ENCODE measurements at regions not wholly inside any gene's neighbourhood (a gene's known extent, or its start where the extent isn't known, plus 50 kb on each side); places are given as distances from the start of the nearest gene placed in this dataset.
"Not testable (repeated sequence)": the region's sequence is repeated elsewhere in the genome, so short reads cannot be mapped to it uniquely, and the experiment has no call there.

GRCh38 chr2:49804111-49804510 lies 649.8 kb upstream of the FSHR start:
- DNase-seq (ENCODE audit: low read depth in 2 of 2) = no peak

- no peak for DNase-seq (ENCODE audit: low read depth in 2 of 2)
These were observed 647.7 kb upstream of the FSHR start for GRCh38 chr2:49801898-49802450.

- DNase-seq (ENCODE audit: low read depth in 2 of 2) = no peak
These were observed 644.3 kb upstream of the FSHR start for GRCh38 chr2:49798570-49798969.

- no peak for DNase-seq (ENCODE audit: low read depth in 2 of 2)
These were observed 642.0 kb upstream of the FSHR start for GRCh38 chr2:49796266-49796665.

GRCh38 chr2:49794396-49794795 lies 640.1 kb upstream of the FSHR start:
- DNase-seq (ENCODE audit: low read depth in 2 of 2) = no peak

GRCh38 chr2:49788300-49788699 lies 634.0 kb upstream of the FSHR start:
- no peak for DNase-seq (ENCODE audit: low read depth in 2 of 2)

- DNase-seq (ENCODE audit: low read depth in 2 of 2) = no peak
These were observed 626.6 kb upstream of the FSHR start for GRCh38 chr2:49780949-49781348.

- DNase-seq (ENCODE audit: low read depth in 2 of 2) = no peak
These were observed 618.1 kb upstream of the FSHR start for GRCh38 chr2:49772299-49772970.

GRCh38 chr2:49770919-49771318 lies 616.6 kb upstream of the FSHR start:
- no peak for DNase-seq (ENCODE audit: low read depth in 2 of 2)

- no peak for DNase-seq (ENCODE audit: low read depth in 2 of 2)
These were observed 613.0 kb upstream of the FSHR start for GRCh38 chr2:49767316-49767715.

- no peak for DNase-seq (ENCODE audit: low read depth in 2 of 2)
These were observed 601.5 kb upstream of the FSHR start for GRCh38 chr2:49755777-49756176.

- DNase-seq (ENCODE audit: low read depth in 2 of 2) = no peak
These were observed 600.1 kb upstream of the FSHR start for GRCh38 chr2:49754381-49754780.

GRCh38 chr2:49753344-49753985 lies 599.1 kb upstream of the FSHR start:
- no peak for DNase-seq (ENCODE audit: low read depth in 2 of 2)

GRCh38 chr2:49737606-49738005 lies 583.3 kb upstream of the FSHR start:
- DNase-seq (ENCODE audit: low read depth in 2 of 2) = no peak

GRCh38 chr2:49732924-49733323 lies 578.6 kb upstream of the FSHR start:
- DNase-seq (ENCODE audit: low read depth in 2 of 2) = not testable (repeated sequence)

- DNase-seq (ENCODE audit: low read depth in 2 of 2) = no peak
These were observed 564.9 kb upstream of the FSHR start for GRCh38 chr2:49719241-49719640.

- no peak for DNase-seq (ENCODE audit: low read depth in 2 of 2)
These were observed 561.3 kb upstream of the FSHR start for GRCh38 chr2:49715597-49715996.

GRCh38 chr2:49714454-49714853 lies 560.1 kb upstream of the FSHR start:
- no peak for DNase-seq (ENCODE audit: low read depth in 2 of 2)

GRCh38 chr2:49702740-49703139 lies 548.4 kb upstream of the FSHR start:
- DNase-seq (ENCODE audit: low read depth in 2 of 2) = no peak

GRCh38 chr2:49693961-49694360 lies 539.6 kb upstream of the FSHR start:
- no peak for DNase-seq (ENCODE audit: low read depth in 2 of 2)

- DNase-seq (ENCODE audit: low read depth in 2 of 2) = not testable (repeated sequence)
These were observed 537.7 kb upstream of the FSHR start for GRCh38 chr2:49692022-49692421.

- DNase-seq (ENCODE audit: low read depth in 2 of 2) = no peak
These were observed 533.6 kb upstream of the FSHR start for GRCh38 chr2:49687918-49688317.

- DNase-seq (ENCODE audit: low read depth in 2 of 2) = no peak
These were observed 532.7 kb upstream of the FSHR start for GRCh38 chr2:49686897-49687442.
